DLD1 (cell line): ENCODE measurements at regions not wholly inside any gene's neighbourhood (a gene's known extent, or its start where the extent isn't known, plus 50 kb on each side); places are given as distances from the start of the nearest gene placed in this dataset.
"Not testable (repeated sequence)": the region's sequence is repeated elsewhere in the genome, so short reads cannot be mapped to it uniquely, and the experiment has no call there.

Source experiments
- in situ Hi-C: cut with HindIII; loops from 2 replicates; pipeline ENCODE4 v1.10.0; 2017; ENCODE audit warnings: low sequenced_read_pairs

DNA sequence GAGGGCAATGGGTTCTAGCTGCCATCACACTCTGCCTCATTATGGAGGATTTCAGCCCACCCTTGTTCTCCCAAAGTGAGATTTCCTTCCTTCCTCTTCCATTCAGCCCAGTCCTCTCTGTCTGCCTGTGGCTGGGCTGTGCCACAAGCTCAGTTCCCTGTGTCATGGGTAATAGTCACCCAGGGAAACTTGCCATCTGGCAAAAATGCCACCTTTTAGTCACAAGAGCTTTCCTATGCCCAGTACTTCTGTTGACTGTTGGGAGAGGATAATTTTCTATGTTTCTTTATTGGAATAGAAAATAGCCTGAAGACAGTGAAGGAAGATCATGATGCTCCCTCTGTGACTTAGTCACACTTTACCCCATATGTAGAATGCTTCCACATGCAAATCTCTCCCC, 71.4 kb downstream of the TLR4 start:
- in situ Hi-C loops: no loop called here

DNA sequence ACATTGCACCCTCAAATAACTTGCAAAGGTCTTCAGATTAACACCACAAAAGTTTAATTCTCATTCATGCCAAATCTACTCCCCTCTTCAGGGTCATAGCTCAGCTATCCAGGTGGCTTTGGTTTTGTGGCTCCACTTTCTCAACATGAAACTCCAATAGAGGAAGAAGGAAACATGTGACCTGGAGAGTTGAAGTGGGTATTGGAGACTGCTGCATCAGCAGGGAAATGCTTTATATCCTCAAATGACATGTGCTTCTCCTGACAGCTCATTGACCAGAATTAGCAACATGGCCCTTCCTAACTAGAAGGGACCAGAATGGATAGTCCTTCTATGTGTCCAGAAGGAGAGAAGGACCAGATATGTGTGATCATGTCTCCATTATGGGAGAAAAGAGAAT, 73.6 kb downstream of the TLR4 start:
- in situ Hi-C loops: no loop called here

DNA sequence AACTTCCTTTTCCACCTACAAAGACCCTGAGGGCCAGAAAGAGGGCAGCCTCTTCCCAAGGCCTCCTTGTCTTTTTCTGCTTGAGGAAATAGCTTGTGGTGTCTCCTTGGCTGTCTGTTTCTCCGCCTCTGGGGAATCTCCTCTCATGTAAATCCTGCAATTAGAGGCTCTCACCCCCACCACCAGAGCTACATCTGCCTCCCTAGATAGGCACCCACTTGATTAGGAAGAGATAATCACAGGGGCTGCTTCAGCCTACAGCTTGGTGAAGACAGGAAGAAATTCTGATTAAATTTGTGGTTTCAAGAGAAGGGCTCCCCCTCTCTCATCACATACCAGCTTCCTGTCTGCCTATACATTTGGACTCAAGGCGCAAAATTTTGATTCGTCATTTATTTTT, 75.6 kb downstream of the TLR4 start:
- in situ Hi-C loops: no loop called here

DNA sequence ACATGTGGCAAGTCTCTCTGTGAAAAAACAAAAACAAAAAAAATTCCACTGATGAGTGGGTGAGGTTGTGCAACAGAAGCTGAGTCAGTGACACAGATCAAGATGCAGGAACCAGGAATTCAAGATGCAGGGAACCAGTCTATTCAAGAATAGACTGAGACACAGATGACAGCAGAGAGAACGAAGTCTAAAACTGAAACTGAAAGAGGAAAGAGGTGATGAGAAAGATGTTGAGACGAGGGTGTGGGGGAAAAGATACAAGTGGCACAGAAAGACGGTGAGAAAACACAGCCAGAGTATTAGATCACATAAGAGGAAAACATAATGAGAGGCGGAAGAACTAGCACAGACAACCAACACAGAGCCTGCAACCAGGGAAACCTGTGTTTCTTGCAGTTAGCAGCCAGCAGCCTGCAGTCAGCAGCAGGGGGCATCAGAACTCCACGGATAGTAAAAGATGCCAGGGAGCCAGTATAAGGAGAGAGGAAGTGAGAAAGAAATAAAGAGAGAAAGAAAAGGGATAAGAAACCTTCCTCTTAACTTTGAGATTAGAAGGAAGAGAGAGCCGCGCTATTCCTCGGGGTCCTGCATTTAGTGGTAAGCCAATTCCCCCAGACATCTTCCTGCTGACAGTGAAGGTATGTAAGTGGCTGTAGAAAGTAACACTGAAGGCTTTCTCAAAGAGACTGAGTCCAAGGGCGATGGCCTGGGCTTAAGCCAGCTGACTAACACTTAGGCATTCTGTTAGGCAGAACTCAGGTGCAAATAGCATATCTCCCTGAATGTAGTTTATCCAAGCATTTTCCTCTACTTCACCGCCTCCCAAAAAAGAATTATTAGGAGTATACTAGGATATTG, 79.0 kb downstream of the TLR4 start:
- in situ Hi-C loops: no loop called here

DNA sequence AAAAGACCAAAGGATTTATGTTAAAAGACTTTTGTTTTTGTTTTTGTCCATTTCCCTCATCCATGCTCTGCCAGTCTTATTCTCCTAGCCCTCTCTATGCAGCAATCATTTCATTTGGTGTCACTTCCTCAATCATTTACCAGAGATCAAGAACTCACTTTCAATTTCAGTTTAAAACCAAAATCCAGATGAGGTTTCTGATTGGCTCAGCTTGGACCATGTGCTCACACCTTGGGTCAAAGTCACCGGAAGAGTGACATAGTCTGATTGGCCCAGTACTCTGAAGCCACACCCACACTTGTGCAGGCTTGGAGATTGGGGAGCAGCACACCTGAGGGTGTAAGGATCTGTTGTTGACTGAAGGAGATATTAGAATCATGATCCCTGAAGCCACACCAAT, 79.6 kb downstream of the TLR4 start:
- in situ Hi-C loops: no loop called here

DNA sequence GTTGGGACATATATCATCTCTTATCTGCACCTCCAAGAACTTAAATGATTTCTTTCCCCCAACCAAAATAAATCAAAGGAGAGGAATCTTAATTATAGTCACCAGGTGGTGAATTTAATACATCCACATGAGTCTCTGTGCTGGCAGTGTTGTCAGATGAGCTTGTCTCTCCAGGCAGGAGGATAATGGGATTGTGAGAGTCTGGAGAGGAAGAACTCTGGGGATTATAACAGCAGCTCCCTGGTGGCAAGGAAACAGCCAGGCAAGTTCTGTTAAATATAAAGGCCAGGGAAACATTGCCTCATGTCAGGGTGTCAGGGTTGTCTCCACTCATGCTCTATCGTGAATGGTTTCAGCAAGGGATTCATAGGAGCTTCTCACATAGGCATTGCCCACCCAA, 80.8 kb downstream of the TLR4 start:
- in situ Hi-C loops: no loop called here

DNA sequence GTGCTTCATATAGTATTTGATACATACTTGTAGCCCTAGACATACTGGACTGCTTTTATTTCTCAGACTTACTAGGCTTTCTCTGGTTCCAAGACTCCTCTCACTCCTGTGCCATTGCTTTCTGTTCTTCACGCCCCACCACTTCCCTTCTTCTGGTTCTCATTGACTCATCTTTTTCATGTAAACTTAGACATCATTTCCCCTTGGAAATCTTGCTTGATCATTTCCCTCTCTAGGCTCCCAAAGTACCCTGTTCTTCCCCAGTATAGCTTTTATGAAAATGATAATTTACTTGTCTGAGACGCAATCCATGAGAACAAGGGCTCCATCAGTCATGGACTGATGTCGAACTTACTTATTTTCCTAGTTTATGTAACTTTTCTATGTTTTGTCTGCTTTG, 83.5 kb downstream of the TLR4 start:
- in situ Hi-C loops: no loop called here

DNA sequence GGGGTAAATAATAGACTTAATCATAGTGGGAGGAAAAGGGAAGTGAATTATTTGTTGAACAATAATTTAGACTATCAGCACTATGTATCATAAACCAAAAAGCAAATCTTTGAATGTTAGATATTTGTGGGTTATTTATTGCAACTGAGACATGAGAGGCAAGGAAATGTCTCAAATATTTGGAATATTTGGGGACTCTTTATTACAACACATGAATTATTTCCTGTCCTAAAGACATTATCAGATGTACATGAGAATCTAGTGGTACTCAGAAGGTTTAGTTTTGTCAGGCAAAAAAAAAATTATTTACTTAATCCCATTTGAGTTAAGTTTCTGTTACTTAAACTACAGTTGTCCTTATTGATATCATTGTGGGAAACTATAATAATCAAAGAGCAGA, 91.1 kb downstream of the TLR4 start:
- in situ Hi-C loops: no loop called here

DNA sequence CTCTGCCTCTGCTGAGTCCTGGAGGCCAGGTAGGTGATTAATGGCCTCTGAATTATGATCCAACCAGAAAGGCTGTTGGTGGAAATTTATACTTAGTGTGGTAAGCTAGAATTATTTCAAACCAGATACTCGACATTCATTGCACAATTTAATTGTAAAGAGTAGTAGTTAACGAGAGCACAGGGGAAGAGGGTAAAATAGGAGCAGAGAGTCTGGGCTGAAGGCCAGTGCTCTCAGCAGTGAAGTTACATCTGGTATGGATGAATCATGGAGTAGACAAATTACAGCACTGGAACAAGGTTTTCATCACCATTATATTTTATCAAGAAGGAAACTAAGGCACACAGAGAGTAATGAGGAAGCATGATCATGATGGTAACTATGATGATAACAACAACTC, 92.5 kb downstream of the TLR4 start:
- in situ Hi-C loops: no loop called here

DNA sequence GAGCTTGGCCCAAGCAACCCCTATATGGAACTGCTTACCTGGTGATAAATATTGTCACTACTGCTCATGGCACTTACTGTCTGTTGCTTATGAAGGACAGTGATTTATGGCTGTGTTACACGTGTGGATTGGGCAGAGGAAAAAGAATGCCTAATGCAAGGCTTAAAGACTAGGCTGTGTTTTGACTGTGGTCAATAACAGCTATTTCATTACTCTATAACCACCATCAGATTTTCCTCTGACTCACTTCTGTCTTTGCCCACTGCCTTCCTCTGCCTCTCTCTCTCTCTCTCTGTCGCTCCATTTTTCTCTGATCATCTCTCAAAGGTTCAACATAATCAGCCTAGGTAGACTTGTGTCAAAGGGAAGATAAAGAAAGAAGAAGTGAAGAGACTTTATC, 96.2 kb downstream of the TLR4 start:
- in situ Hi-C loops: no loop called here

DNA sequence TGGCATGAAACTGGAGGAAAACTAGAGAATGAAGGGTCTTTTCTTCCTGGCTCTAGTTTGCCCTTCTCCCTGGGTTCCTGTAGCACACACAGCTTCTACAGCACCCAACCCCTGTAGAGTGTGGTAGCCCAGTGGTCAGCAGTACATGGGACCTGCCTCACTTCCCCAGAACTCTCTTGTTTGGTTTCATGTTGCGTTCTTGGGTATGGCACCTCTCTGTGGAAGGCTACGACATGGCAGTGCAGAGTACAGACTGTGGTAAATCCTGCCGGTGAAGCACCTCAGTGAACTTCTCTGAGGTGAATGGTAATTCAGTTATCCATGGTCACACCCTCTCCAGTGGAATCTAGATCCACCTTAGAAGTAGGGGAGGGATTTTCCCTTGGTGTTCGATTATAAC, 105.5 kb downstream of the TLR4 start:
- in situ Hi-C loops: no loop called here

DNA sequence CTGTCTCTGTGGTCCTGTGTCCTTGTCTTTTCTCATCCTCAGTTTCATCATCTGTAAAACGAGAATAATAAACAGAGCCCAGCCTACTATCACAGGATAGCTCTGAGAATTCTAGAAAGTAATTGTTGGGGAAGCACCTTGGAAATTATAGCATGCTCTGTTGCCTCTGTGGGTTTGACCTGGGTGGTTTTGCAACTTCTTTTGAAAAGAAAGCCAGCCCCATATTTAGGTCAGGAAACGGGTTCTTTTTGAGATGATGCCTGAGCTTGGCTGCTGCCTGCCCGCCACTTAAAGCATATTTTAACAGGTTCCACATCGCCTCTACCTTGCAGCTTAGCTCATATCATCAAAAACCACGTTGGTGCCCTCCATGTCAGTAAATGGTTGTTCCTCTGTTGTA, 111.1 kb downstream of the TLR4 start:
- in situ Hi-C loops: no loop called here

DNA sequence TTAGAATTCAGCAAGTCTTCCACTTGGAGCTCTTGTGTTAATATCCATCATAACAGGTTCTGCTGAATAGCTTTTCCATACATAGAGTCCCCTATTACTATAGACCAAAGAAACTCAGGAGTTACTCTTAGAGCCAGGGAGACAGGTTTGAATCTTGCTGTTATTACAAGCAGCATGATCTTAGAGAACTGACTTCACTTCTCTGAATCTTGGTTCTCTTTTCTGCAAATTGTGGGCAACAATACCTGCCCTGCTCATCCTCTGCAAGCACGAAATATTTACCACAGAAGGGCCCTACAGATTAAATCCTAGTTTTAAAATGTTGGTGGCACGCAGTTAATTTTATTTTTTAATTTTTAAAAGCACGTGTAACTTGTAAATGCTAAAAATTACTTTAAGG, 111.7 kb downstream of the TLR4 start:
- in situ Hi-C loops: no loop called here

DNA sequence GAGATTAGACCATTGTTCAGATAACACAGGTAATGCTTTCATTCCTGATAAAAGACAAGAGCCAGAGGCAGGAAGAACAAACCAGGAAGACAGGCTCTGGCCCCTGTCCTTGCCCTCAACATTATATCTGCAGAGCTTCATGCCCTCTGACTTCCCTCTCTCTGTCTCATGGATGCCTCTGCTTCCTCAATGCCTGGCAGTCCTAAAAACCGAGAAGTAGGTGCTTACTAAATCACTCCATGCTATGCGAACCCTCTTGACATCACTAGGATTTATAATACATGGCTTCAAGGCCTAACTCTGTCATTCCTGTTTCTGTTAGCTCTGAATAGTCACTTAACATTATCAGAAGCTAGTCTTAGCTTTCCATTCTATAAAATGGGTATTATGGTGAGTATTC, 117.8 kb downstream of the TLR4 start:
- in situ Hi-C loops: no loop called here

DNA sequence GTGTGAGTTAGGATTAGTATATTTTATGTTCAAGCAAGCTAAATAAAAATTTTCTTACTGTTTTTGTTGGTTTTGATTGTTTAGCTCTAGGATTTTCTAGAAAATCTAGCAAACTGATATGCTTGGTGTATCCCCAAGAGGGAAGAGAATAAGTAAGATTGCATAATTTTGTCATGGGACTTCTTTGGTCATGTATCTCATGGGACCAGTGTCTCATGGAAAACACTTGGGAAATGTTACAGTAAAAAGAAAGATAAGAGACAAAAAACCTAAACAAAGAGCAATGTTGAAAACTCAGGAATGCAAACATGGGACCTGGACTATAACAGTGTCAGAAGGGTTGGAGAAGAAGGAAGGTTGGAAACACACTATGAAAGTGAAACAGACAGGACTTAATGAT, 119.4 kb downstream of the TLR4 start:
- in situ Hi-C loops: no loop called here

DNA sequence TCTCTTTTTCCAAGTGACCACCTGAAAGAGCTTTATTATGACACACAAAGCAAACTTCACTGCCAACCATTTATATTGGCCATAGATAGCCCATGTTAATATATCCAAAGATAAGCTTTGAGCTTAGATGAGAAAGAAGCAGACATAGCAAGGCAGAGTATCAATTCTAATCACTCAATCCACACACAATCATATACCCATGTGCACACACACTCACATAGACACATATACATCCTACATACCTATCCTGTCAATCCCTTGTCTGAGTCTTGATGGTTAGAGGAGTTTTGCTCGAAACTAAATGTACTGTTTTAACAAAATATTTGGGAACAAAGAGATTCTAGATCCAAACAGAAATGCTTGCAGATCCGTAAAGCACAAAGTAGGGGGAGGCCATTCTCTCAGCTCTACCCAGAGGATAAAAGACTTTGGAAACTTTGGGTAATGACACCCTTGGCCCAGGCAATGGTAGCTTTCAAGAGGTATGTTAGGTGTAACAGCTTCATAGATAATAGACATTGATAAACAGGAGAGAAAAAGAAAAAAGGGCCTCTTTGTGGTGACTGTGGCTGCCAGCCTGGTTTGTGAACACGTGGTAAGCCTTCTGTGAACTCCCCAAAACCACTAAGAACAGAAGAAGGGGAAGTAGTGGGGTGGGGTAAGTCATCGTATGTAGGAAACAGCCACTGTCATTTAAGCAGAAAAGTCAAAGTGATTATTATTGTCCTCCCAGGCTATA, 121.6 kb downstream of the TLR4 start:
- in situ Hi-C loops: no loop called here

DNA sequence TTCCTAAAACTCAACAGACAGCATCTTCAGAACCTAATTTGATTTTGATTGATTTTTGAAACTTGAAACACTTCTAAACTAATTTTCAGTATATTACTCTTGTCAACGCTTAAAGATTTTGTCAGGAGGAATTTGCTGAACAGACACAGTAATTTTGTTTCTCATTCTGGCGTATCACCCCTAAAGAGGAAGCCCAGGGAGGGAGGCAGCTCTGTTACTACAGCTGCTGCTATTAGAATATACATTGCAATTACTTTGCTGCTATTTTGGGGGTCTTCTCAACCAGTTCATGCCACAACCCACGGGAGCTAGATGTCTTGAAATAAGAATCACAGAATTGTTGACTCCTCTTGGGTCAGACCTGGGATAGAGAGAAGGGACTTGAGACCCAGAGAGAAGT, 122.6 kb downstream of the TLR4 start:
- in situ Hi-C loops: no loop called here

DNA sequence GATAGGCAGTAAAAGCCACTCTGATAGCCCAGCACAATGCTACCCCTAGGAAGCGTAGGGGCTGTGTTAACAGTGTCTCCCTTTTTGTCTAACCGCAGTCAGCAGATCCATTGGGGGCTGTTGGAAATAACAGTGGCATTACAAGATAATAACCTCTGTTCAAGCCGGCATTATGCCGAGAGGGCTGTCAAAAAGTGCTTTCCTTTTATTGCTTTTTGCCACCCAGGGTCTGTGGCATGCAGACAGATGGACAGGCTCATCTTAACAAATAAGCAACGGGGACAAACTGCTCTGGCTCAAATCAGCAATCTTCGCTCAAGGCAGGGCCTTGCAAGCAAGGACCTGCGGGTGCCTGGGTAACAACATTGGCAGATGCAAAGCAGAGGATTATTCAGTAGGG, 123.3 kb downstream of the TLR4 start:
- in situ Hi-C loops: no loop called here

DNA sequence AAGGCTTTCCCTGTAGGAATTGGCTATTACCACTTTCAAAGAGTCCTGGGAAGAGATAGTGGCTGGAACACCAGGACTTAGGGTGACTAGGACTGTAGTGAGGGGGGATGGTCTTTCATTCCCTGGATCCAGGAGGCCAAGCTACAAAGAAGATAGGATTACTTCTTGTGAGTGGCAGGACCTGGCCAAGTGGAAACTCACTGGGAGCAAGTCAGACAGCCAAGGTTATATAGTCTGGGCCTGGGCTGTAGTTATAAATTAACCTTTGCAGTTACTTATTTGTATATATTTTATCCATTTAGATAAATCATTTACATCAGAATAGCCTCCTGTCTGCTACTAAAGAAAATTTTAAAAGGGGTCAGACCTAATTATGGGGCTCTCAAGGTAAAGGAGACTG, 124.3 kb downstream of the TLR4 start:
- in situ Hi-C loops: no loop called here

DNA sequence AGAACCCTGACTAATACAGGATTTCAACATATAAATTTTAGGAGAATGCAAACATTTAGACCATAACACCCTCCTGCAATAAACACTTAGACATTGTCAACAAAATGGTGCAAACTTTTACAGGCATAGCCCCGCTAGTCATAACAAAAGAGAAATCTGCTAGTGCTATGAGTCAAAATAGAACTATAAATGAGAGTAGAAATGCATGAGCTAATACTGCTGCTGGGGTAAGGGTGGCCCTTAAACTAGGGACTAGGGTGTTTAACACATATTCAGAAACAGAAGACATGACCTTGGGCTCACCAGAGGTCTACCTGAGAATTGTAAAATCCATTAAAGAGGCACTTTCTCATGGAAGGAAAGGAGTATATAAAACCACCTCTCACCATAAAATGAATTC, 131.6 kb downstream of the TLR4 start:
- in situ Hi-C loops: no loop called here

DNA sequence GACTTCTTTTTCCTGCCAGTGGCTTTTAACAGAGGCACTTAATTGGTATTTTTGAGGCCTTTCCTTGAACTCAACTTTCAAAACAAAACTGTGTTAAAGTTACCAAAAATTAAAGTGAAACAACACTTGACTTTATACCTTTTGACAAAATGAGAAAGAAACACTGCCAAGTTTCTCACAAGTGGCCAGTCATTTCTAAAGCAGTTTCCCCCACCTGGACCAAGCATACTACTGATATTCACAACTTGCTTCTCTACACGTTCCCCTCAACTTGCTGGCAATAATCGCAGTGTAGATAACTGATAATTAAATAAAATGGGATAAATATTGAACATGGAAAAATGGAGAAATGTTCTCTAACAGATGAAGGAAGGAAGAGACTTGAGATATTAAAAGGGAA, 135.7 kb downstream of the TLR4 start:
- in situ Hi-C loops: no loop called here

DNA sequence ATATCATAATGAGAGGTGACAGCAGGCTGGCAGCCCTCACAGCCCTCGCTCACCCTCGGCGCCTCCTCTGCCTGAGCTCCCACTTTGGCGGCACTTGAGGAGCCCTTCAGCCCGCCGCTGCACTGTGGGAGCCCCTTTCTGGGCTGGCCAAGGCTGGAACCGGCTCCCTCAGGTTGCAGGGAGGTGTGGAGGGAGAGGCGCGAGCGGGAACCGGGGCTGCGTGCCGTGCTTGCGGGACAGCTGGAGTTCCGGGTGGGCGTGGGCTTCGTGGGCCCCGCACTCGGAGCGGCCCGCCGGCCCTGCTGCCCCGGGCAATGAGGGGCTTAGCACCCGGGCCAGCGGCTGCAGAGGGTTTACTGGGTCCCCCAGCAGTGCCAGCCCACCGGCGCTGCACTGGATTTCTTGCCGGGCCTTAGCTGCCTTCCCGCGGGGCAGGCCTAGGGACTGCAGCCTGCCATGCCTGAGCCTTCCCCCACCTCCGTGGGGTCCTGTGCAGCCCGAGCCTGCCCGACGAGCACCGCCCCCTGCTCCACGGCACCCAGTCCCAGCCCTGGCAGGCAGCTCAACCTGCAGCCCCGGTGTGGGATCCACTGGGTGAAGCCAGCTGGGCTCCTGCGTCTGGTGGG, 147.7 kb downstream of the TLR4 start:
- in situ Hi-C loops: not testable (repeated sequence)
